Islet precursor cell (in vitro differentiated cells): ENCODE measurements at regions not wholly inside any gene's neighbourhood (a gene's known extent, or its start where the extent isn't known, plus 50 kb on each side); places are given as distances from the start of the nearest gene placed in this dataset.
A peak's percentile ranks its signal among the peaks of the same experiment; 100 is the strongest.
"Not testable (repeated sequence)": the region's sequence is repeated elsewhere in the genome, so short reads cannot be mapped to it uniquely, and the experiment has no call there.

Source experiments
- DNase-seq: peaks from one replicate; pipeline ENCODE4 v3.0.0-alpha.2; 2018

DNA sequence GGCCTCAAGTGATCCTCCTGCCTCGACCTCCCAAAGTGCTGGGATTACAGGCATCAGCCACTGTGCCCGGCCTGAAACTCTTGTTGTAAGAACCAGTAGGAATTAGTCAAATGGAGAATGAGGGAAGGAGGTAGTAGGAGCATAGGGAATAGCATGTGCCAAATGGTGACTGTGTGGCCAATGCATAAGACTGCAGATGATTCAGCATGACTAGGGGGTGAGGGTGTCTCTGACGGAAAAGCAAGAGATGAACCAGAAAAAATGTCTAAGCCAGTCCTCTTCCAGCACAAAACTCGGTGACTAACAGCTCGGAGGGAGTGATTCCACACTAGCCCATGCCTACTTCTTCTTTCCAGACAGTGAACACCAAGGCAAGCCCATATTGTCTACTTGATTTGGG is 58.2 kb upstream of the DUSP21 start:
- no peak for DNase-seq

DNA sequence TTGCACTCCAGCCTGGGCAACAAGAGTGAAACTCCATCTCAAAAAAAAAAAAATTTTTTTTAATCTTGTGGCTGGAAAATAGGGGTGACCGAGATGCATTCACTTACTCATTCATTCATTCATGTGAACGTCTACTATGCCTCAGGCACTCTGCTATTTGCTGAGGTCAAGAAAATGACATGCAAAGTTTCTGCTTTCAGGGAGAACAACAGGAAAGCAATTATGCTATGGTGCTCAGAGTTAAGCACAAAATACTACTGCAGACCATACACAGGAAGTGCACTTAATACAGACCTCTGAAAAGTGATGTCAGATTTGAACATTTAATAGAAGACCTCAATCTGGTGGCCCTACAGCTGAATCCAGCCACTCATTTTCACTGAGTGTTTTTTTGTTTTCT is 59.6 kb upstream of the DUSP21 start:
- no peak for DNase-seq

DNA sequence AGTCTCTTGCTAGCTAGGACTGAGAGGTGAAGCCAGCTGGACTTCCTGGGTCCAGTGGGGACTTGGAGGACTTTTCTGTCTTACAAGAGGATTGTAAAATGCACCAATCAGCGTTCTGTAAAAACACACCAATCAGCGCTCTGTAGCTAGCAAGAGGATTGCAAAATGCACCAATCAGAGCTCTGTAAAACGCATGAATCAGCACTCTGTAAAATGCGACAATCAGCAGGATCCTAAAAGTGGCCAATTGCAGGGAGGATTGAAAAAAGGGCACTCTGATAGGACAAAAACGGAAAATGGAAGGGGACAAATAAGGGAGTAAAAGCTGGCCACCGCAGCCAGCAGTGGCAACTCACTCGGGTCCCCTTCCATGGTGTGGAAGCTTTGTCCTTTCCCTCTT is 65.6 kb upstream of the DUSP21 start:
- DNase-seq = no peak

DNA sequence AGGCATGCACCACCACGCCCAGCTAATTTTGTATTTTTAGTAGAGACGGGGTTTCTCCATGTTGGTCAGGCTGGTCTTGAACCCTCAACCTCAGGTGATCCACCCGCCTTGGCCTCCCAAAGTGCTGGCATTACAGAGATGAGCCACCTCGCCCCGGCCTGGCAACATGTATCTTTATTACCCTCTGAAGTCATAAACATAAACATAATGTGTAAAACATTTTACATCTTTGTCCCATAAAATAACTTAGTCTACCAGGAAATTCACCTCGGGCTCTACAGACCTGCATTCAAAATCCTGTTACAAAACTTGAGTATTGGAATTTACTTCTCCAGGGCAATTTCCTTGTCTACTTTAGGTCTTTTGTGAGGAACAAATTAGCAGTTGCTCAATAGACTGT is 68.1 kb upstream of the DUSP21 start:
- no peak for DNase-seq

DNA sequence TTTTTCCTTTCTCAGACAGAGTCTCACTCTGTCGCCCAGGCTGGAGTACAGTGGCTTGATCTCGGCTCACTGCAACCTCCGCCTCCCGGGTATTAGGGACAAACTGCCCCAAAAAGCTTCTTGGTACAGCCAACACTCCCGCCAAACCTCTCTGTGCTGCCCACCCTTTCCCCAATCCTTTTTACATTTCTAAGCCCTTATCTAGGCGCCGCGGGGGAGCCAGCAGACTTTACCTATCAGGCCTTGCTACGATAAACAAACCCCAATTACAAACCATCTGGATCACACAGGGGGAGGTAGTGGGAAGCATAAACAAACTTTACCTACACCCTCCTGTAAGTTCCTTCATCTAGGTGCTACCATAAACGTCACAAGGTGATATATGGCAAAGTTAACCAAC is 69.8 kb upstream of the DUSP21 start:
- not testable (repeated sequence) for DNase-seq

DNA sequence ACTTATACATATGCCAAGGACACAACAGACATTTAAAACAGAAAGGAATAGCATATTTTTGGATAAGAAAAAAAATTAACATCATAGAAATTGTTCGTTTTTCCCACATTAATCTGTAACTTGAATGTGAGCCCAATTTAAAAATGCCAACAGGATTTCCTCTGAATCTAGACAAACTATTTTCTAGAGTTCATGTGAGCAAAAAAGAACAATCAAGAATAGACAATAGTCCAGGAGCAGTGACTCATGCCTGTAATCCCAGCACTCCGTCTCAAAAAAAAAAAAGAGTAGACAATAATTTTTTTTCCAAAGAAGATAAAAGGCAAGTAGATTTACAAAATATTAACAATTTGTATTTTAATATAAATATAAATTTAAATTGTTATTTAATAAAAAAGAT is 73.7 kb upstream of the DUSP21 start:
- DNase-seq = no peak

DNA sequence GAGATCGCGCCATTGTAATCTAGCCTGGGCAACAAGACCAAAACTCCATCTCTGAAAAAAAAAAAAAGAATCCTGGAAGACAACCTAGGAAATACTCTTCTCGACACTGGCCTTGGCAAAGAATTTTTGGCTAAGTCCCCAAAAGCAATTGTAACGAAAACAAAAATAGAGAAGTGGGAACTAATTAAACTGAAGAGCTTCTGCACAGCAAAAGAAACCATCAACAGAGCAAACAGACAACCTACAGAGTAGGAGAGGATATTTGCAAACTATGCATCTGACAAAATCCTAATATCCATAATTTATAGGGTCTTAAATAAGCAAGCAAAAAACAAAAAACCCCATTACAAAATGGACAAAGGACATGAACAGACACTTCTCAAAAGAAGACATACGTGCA is 76.5 kb upstream of the DUSP21 start:
- DNase-seq = no peak

DNA sequence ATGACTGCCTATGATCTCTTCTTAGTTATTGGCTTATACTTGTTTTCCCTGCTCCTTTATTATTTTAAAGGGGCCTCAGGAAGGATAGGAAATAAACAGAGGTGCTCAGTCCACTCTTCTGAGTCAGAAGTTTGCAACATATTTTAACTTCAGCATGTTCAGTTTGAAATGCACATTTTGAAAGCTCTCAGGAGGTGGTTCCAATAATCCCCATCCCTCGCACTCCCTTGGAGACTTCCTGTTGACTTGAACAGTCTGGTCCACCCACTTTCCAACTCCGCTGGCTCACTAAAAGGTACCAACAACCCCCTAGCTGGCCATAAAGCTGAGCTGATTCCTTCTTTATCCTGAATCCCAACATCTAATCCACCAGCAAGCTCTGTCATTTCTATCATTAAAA is 78.3 kb upstream of the DUSP21 start:
- DNase-seq = no peak

DNA sequence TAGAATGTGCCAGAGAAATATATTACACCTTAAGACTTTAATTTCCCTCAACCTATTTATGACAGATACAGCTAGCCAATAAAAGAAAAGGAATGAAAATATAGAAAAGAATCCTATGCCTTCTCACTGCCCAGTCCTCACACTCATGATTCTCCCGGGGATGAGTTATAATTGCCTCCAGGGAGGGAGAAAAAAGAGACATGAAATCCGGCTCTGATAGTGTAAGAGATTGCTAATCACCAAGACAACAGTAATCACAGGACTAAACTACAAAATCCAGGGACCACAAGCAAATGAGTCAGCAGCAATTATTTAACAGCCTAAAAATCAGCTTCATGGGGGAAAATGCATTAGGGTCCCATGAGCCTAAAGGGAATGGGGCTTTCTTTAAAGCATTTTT is 95.9 kb upstream of the DUSP21 start:
- no peak for DNase-seq

DNA sequence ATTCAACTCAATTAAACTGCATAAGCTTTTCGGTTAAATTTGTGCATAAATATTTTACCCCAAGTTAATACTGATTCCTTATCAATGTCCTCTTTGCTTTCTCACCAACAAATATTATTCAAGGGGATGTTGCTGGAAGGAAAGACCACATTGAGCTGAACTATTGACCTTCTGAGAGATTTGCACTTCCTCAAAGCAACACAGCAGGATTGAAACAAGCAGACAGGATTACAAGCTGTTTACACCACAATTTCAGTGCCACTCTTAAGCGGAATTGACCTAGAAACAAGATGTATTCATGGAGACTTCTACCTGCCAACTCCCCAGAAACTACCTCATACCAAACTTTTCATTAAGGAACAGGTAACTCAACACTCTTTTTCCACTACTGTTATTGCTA is 96.5 kb upstream of the DUSP21 start:
- no peak for DNase-seq

DNA sequence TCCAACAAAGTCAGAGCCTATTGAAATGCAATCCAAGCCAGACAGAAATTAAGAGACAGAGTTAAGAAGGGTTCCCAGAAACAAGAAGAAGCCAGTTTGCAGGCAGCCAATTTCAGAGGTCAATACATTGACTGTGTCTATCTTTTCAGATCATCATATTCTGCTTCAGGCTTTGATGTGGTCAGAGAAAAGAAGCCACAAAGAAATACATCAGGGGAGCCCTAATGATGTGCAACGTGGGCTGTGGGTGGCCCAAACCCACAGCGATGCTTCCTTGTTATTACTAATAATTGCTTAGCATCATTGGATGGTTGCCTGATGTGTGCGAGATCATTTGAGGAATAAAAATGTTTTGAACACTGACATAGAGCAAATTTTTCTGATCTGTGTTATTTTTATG is 99.0 kb upstream of the DUSP21 start:
- no peak for DNase-seq

DNA sequence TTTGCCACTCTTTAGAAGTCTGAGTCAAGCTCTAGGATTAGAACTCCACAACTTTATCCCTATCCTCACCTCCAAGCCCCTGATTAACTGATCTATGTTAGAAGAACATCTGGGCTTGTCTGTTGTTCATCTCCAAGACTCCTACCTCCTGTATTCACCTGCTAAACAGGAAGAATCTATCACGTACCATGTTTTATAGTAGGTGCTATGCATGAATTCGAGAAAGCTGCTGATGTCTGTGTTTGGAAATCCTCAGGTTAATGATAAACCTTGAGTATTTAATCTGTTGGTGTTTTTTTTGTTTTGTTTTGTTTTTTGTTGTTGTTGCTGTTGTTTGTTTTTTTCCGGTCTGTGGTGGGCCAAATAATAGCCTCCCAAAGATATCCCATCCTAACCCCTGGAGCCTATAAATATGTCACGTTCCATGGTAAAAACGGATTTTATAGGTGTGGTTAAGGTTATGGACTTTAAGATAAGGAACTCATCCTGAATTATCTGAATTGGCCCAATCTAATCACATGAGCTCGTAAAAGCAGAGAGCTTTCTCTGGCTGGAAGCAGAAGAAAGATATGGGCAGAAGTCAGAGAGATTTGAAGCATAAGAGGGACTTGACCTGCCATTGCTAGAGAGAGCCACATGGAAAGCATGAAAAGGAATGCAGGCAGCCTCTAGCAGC is 101.2 kb upstream of the DUSP21 start:
- DNase-seq = no peak

DNA sequence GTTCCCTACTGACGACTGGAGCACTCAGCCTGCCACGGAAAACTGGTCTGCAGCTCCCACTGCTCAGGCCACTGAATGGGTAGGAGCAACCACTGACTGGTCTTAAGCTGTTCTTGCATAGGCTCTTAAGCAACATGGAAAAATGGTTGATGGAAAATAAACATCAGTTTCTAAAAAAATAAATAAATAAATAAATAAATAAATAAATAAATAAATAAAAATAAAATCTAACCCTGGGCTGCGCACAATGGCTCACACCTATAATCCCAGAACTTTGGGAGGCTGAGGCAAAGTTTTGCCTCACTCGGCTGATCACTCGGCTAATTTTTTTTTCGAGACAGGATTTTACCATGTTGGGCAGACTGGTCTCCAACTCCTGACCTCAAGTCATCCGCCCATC is 102.0 kb upstream of the DUSP21 start:
- DNase-seq = not testable (repeated sequence)

DNA sequence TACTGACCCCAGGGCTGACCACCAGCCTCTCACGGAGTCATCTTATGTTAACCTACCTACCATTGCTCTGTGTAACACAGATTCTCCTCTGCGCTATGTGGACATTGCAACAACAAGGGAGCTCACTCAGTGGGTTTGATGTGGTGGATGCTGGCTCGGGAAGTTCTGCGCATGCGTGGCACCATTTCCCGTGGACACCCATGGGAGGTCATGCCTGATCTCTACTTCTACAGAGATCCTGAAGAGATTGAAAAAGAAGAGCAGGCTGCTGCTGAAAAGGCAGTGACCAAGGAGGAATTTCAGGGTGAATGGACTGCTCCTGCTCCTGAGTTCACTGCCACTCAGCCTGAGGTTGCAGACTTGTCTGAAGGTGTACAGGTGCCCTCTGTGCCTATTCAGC is 102.4 kb upstream of the DUSP21 start:
- not testable (repeated sequence) for DNase-seq

DNA sequence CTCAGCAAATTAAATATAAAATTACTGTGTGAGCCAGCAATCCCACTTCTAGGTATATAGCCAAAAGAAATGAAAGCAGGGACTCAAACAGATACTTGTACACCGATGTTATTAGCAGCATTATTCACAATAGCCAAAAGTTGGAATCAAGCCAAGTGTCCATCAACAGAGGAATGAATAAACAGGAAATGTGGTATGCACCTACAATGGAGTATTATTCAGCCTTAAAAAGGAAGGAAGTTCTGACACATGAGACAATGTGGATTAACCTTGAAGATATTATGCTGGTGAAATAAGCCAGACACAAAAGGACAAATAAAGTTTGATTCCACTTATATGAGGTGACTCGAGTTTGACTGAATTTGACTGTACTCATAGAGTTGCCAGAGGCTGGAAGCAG is 108.3 kb upstream of the DUSP21 start:
- no peak for DNase-seq

DNA sequence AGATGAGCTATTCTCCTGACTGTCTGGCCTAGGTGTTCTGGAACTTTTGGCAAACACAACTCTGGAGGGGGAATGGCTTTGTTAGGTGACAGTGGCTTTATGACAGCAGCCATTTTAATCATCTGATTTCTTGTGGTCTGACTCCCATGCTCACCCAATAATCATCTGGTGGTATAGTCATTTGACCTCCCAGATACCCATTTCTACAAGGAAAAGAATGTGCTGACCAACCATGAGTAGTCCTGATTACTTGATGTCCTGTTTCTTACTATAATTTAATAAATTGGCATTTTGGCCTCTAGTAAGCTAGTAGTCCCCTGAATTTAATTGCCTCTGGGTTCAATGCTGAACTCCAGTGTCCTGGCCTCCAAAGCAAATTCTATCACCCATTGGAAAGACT is 109.9 kb upstream of the DUSP21 start:
- DNase-seq = no peak

DNA sequence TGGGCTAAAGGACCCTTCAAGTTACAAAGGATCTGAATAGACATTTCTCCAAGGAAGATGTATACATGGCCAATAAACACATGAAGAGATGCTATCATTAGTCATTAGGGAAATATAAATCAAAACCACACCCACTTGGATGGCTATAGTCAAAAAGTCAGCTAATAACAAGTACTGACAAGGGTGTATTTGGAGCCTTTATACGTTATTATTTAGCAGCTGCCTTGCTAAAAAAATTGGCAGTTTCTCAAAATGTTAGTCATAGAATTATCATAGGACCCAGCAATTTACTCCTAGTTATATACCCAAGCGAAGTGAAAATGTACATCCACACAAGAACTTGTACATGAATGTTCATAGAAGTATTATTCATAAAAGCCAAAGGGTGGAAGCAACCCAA is 112.7 kb upstream of the DUSP21 start:
- DNase-seq = no peak

DNA sequence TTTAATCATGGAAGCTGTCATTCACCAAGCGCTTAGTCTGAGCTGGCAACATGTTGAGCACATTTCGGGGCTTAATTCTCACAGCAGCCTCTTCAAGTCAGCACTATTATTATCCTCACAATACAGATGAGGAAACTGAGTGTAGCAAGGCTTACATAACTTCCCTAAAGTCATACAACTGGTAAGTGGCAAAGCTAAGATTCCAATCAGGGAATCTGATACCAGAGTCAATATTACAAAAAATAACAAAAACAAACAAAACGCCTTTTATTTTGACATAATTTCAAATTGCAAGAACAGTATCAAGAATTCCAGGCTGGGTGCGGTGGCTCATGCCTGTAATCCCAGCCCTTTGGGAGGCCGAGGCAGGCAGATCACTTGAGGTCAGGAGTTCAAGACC is 120.4 kb upstream of the DUSP21 start:
- DNase-seq = no peak

DNA sequence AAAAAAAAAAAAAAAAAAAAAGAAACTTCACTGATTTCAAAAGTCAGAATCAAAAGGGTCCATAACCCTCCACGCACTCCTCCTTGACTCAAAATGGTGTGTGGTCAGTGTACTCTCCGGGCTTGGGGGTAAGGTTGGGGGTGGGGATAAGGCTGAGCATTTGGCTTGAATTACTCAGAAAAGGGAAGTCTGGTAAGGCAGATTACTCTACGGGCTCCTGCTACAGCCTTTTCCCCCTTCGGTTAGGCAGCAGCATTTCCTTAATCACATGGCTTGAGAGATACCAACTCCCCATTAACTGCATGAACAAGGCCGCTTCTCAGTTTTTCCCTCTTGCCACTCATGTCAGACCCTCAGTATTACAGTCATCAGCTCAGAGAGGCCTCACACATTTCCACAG is 135.4 kb upstream of the DUSP21 start:
- DNase-seq = no peak

DNA sequence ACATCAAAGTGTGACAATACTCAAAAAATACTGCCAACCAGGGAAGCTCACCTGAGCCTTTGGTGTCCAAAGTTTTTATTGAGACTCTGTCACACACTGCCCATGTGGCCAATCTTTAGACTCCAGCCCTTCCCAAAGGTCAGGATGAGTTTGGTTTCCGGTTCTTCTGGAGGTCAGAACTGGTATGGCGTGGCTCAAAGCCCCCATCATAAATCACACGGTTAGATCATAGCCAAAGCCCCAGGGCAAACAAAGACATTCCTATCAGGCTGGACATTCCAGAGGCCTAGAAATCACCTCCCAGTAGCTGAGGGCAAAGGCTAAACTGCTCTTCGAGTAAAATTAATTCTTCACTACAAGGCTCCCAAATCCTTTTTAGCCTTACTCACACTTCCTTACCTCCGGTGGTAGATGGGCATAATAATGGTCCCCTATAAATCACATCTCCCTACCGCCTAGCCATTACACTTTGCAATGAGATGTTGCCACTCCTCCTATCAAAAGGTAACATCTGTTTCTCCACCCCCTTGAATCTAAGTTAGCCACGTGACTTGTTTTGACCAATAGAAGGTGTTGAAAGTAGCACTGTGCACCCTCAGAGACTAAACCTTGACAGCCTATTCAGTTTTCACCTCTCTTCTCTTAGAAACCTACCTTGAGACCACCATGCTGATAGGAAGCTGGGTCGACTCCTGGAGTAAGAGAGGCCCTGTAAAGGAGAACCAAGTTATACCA is 137.8 kb upstream of the DUSP21 start:
- peak; percentile 79 for DNase-seq

DNA sequence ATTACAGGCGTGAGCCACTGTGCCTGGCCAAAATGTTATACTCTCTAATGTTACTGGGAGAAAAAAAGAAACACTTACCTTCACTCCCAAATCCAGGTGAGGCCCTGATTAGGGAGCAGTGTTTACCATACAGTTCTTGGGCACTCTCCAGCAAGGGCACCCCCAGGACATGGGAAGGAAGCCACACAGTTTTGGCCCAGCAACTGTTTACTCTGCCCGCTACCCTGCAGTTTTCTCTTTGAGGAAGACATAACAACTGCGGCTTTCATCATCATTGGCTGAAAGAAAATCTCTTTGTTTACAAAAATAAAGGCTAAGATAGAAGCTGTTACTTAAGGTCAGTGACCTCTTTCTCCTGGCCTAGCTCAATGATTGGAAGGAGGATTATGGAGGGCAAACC is 145.5 kb upstream of the DUSP21 start:
- no peak for DNase-seq

DNA sequence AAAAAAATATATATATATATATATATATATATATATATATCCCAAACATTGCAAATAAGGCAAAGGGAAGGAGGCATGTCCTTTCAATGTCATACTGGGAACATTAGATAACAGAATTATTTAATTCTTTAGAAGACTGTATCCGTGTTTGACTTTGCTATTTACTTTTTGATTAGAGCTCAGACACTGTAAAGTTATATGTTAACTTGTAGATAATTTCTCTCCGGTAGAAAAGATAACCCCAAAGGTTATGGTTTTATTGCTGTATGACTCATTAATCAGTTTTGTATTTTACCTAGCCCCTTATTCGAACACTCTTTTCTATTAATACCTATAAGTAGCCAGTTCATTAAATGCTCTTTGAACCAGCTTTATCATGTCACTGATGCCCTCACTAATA is 150.6 kb upstream of the DUSP21 start:
- no peak for DNase-seq

DNA sequence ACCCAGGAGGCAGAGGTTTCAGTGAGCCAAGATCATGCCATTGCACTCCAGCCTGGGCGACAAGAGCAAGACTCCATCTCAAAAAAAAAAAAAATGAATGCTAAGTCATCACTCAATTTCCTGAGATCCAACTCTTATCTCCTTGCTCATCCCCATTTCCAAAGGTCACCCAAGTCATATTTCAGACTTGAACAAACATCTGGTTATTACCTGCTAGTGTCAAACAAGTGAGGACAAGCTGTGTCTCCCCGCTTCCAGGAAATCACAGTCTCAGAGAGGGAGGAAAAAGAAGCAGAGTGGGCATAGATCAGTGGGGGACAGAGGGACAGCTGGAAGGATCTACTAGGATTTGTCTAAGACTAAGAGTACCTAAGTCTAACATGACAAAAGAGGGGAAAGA is 147.5 kb upstream of the FUNDC1 start:
- DNase-seq = no peak

DNA sequence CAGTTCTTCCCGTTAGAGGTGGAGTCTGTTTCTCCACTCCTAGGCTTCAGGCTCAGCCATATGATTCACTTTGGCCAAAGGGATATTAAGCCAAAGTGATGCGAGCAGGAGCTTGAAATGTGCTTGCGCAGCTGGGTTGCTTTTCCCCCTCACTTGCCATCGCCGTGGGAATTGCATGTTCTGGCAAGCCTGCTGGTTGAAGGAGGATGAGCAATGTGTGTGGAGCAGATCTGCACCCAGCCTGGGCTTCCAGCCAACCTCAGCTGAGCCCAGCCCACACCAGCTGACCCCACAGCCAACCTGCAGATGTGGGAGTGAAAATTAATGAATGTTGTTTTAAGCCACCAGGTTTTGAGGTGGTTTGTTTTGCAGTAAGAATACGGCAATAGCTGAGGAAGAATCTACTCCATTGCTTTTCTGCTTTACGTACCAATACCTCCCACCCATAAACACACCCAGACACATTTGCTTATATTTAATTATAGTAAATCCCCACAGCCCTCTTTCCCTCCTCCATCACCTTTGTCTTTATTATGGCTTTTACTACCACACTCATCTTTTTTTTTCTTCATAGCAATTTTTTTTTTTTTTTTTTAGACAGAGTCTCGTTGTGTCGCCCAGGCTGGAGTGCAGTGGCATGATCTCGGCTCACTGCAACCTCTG is 132.8 kb upstream of the FUNDC1 start:
- peak; percentile 52 for DNase-seq

DNA sequence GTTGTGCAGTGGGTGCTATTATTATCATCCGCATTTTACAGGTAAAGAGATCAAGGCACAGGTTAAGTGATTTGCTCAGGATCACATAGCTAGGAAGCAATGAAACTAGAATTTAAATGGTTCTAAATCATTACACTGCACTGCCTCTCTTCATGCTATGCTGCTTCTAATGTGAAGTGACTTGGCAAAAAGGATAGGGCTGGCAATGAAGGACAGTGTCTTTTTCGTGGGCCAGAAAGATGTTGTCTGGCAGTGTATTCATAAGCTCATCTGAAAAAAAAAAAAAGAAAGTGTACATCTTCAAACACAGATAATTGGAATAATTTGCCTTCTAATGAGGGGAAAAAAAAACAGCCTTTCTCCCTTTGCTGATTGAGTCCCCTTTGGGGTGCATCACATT is 132.2 kb upstream of the FUNDC1 start:
- no peak for DNase-seq
